ENCODE measurements at regions not wholly inside any gene's neighbourhood (a gene's known extent, or its start where the extent isn't known, plus 50 kb on each side); places are given as distances from the start of the nearest gene placed in this dataset.
"Not testable (repeated sequence)": the region's sequence is repeated elsewhere in the genome, so short reads cannot be mapped to it uniquely, and the experiment has no call there.

DNA sequence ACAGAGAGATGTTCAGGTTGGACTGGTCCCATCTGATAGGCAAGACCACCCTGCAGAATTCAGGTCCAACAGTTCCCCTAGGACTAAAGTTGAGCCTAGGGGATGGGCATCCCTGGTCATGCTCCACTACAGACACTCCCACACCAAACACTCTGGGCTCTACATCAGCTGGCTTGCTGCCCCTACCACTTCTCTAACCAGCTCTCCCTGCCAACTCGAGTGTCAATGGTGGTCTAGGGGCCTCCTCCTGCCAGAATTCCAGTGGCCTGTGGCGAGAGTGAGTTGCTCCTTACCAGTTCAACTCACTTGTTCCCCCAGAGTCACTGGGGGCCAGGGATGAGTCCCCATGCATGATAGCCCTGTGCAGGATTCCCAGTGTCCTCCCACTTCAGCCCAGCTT, 316.2 kb upstream of the PPP2R3A start:
- Histone ChIP-seq H3K36me3 (no peaks in the 10 kb centered on the region), H3K9me3 (no peaks in the 10 kb centered on the region), H3K4me1 (no peaks in the 10 kb centered on the region), H3K27me3 (no peaks in the 10 kb centered on the region), H3K4me3 (no peak overlapping the region), H3K27ac (no peak overlapping the region)
- DNase-seq (ENCODE audit: extremely low spot score in 2 of 2): no peak
- TF ChIP-seq POLR2A (IDR thresholded peaks at IDR 0.05) (no peak), POLR2AphosphoS5 (IDR thresholded peaks at IDR 0.05; ENCODE audit: insufficient read depth in 1 of 2, low read depth in 1 of 2) (no peak)
- TF ChIP-seq, protein P1, sequence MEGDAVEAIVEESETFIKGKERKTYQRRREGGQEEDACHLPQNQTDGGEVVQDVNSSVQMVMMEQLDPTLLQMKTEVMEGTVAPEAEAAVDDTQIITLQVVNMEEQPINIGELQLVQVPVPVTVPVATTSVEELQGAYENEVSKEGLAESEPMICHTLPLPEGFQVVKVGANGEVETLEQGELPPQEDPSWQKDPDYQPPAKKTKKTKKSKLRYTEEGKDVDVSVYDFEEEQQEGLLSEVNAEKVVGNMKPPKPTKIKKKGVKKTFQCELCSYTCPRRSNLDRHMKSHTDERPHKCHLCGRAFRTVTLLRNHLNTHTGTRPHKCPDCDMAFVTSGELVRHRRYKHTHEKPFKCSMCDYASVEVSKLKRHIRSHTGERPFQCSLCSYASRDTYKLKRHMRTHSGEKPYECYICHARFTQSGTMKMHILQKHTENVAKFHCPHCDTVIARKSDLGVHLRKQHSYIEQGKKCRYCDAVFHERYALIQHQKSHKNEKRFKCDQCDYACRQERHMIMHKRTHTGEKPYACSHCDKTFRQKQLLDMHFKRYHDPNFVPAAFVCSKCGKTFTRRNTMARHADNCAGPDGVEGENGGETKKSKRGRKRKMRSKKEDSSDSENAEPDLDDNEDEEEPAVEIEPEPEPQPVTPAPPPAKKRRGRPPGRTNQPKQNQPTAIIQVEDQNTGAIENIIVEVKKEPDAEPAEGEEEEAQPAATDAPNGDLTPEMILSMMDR (IDR thresholded peaks at IDR 0.05): no peak
- intact Hi-C loops (cut with DNase I): no loop called here

DNA sequence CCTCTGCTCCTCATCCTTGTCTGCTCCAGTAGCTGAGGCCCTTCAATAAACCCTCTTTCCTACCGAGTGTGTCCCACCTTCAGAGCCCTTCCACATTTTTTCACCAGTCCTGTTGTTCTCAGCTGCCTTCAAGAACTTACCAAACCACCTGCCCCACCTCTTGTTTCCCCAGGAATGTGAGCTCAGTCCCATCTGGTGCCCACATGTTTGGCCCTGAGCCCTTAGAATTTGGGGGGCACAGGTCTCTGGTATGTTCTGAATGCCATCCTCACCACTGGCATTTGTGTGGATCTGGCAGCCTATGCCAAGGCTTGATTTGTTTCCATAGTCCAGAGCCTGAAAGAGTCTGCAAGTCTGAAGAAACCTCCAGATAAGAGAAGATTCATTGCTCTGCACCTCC, 315.2 kb upstream of the PPP2R3A start:
- TF ChIP-seq POLR2AphosphoS5 (IDR thresholded peaks at IDR 0.05; ENCODE audit: insufficient read depth in 1 of 2, low read depth in 1 of 2) (no peak), POLR2A (IDR thresholded peaks at IDR 0.05) (no peak)
- TF ChIP-seq, protein P1 (IDR thresholded peaks at IDR 0.05): no peak
- H3K4me3 ChIP-seq: no peak overlapping the region
- H3K36me3 ChIP-seq: no peaks in the 10 kb centered on the region
- H3K9me3 ChIP-seq: no peaks in the 10 kb centered on the region
- H3K27me3 ChIP-seq: no peaks in the 10 kb centered on the region
- no peak overlapping the region for H3K27ac ChIP-seq
- intact Hi-C loops (cut with DNase I): no loop called here
- H3K4me1 ChIP-seq: no peaks in the 10 kb centered on the region
- peak in 1 of 2 donors; percentile 81 for DNase-seq (ENCODE audit: extremely low spot score in 2 of 2)

DNA sequence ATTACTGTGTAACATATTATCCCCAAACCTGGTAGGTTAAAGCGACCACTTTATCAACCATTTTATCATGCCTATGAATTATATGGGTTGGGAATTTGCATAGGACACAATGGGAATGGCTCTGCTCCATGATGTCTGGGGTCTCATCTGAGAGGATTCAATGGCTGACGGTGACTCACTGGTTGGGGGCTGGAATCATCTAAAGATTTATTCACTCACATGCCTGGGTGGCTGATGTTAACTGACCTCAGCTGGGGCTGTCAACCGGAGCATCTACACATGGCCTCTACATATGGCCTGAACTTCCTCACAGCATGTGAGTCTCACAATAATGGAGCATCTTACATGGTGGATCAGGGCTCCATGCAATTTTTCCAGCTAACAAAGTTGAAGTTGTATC, 313.1 kb upstream of the PPP2R3A start:
- Histone ChIP-seq H3K4me3 (no peak overlapping the region), H3K9me3 (no peaks in the 10 kb centered on the region), H3K36me3 (no peaks in the 10 kb centered on the region), H3K27me3 (no peaks in the 10 kb centered on the region), H3K27ac (no peak overlapping the region), H3K4me1 (no peaks in the 10 kb centered on the region)
- intact Hi-C loops (cut with DNase I): no loop called here
- TF ChIP-seq POLR2AphosphoS5 (IDR thresholded peaks at IDR 0.05; ENCODE audit: insufficient read depth in 1 of 2, low read depth in 1 of 2): no peak
- DNase-seq (ENCODE audit: extremely low spot score in 2 of 2): no peak

DNA sequence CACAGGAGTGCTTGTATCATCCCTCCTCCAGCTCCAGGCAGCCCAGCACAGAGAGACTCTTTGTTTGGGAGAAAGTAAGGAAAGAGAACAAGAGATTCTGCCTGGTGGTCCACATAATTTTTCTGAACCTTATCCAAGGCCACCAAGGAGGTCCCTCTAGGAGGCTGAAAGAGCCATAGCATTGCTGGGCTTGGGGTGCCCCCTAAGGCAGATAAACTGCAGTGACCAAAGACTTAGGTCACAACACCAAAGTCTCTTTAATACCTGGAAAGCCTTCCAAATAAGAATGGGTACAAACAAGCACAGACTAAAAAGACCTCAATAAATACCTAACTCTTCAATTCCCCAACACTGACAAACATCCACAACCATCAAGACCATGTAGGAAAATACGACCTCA, 310.2 kb upstream of the PPP2R3A start:
- no peaks in the 10 kb centered on the region for H3K36me3 ChIP-seq
- H3K27ac ChIP-seq: no peak overlapping the region
- no peaks in the 10 kb centered on the region for H3K27me3 ChIP-seq
- H3K4me3 ChIP-seq: no peak overlapping the region
- intact Hi-C loops (cut with DNase I): no loop called here
- DNase-seq (ENCODE audit: extremely low spot score in 2 of 2): no peak
- H3K9me3 ChIP-seq: no peaks in the 10 kb centered on the region
- TF ChIP-seq POLR2A (IDR thresholded peaks at IDR 0.05): no peak
- TF ChIP-seq, protein P1 (IDR thresholded peaks at IDR 0.05): no peak
- no peak for TF ChIP-seq POLR2AphosphoS5 (IDR thresholded peaks at IDR 0.05; ENCODE audit: insufficient read depth in 1 of 2, low read depth in 1 of 2)
- H3K4me1 ChIP-seq: no peaks in the 10 kb centered on the region

DNA sequence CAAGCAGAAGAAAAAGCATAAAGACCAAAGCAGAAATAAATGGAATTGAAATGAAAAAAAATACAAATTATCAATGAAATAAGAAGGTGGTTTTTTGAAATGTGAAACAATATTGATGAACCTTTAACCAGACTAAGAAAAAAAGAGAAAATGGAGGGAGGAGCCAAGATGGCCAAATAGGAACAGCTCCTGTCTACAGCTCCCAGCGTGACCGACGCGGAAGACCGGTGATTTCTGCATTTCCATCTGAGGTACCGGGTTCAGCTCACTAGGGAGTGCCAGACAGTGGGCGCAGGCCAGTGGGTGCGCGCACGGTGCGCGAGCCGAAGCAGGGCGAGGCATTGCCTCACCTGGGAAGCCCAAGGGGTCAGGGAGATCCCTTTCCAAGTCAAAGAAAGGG, 307.1 kb upstream of the PPP2R3A start:
- H3K27me3 ChIP-seq; H3K9me3 ChIP-seq; H3K27ac ChIP-seq; H3K4me3 ChIP-seq; H3K4me1 ChIP-seq; DNase-seq (ENCODE audit: extremely low spot score in 2 of 2); intact Hi-C loops (cut with DNase I); H3K36me3 ChIP-seq: not testable (repeated sequence)

DNA sequence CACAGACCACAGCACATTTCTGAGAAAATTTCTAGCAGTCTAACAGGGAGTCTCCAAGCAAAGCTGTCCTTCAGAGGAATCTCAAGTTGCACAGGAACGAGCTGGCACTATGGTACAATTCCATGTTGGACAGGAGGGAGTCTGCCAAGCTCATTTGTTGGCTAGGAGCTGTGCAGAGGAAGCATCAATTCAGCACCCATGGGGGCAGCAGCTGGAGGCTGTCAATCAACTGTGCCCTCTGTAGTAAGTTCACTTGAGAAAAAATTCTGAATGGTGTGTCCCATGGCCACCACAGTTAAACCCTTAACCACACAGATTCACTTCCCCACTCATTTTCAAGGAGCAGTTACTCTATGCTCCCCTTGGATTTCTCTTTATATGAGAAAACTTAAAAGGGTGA, 298.5 kb upstream of the PPP2R3A start:
- Histone ChIP-seq H3K9me3 (no peaks in the 10 kb centered on the region), H3K27me3 (no peaks in the 10 kb centered on the region), H3K36me3 (no peaks in the 10 kb centered on the region), H3K4me3 (no peak overlapping the region), H3K27ac (no peak overlapping the region), H3K4me1 (no peaks in the 10 kb centered on the region)
- intact Hi-C loops (cut with DNase I): no loop called here
- DNase-seq (ENCODE audit: extremely low spot score in 2 of 2): no peak
- TF ChIP-seq, protein P1 (IDR thresholded peaks at IDR 0.05): no peak
- TF ChIP-seq POLR2A (IDR thresholded peaks at IDR 0.05): no peak
- no peak for TF ChIP-seq POLR2AphosphoS5 (IDR thresholded peaks at IDR 0.05; ENCODE audit: insufficient read depth in 1 of 2, low read depth in 1 of 2)
